ENCODE measurements at regions not wholly inside any gene's neighbourhood (a gene's known extent, or its start where the extent isn't known, plus 50 kb on each side); places are given as distances from the start of the nearest gene placed in this dataset.

DNA sequence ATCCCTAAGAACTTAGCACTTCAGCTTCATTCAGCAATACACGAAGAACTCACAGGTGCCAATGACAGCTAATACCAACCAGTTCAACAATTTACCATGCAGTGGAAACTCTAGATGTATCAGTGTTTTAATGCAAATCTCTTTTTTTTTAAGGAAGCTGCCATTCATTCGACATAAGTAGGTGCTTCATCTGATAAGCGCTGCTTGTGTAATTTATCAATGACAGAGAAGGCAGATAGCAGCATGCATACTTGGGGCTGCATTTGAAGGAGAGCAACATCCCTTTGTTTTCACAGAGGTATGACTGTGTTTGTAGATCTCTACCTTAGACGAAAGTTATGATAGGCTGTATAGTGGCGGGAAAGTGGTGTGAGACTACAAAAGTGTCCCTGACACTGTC, 977.1 kb downstream of the AACS start:
- H2BK120ac ChIP-seq (replicated peaks; ENCODE audit: low read depth, low read length) = no peak overlapping the region
- no peaks in the 10 kb centered on the region for H3K79me1 ChIP-seq (ENCODE audit: low read depth, low read length)
- no peak overlapping the region for H3K4me2 ChIP-seq (ENCODE audit: insufficient read depth in 1 of 2, low read depth in 2 of 2, low read length in 2 of 2)
- no peak for DNase-seq (ENCODE audit: low read depth in 1 of 2, low spot score in 2 of 2)
- H3K27me3 ChIP-seq (replicated peaks in 1 of 4; ENCODE audit: control insufficient read depth in 3 of 4, extremely low read depth in 1 of 4, insufficient read depth in 3 of 4, low read length in 3 of 4) = no peaks in the 10 kb centered on the region
- H4K20me1 ChIP-seq (replicated peaks in 1 of 2; ENCODE audit: control insufficient read depth in 1 of 2, insufficient read depth in 2 of 2, low read length in 2 of 2) = no peaks in the 10 kb centered on the region
- 94% methylated on average over 5 of the region's 5 CpGs; no CpG with 5 or more reads in 1 of the 2 experiments for WGBS, 2 experiments (ENCODE audit: extremely low coverage in 1 of 2, insufficient coverage in 1 of 2, insufficient read length in 1 of 2, insufficient replicate concordance in 2 of 2, low coverage in 1 of 2, low lambda C conversion rate in 2 of 2, missing lambda C conversion rate in 1 of 2)
- H3K4ac ChIP-seq (replicated peaks; ENCODE audit: insufficient read length, low read depth, low read length) = no peak overlapping the region
- H3K4me3 ChIP-seq (ENCODE audit: extremely low read depth in 1 of 4, insufficient read depth in 2 of 4, low read depth in 3 of 4, low read length in 4 of 4) = no peak overlapping the region
- no peak overlapping the region for H4K8ac ChIP-seq (ENCODE audit: extremely low read depth, insufficient read depth, low read length)
- H3K36me3 ChIP-seq (ENCODE audit: control insufficient read depth in 2 of 4, insufficient read depth in 4 of 4, low read length in 3 of 4) = no peaks in the 10 kb centered on the region
- H3K9ac ChIP-seq (replicated peaks in 1 of 4; ENCODE audit: extremely low read depth in 1 of 4, low read depth in 3 of 4, low read length in 3 of 4) = no peak overlapping the region
- no peak overlapping the region for H3K23ac ChIP-seq (ENCODE audit: insufficient read length)
- POLR2A ChIA-PET (ENCODE audit: partially characterized antibody) = no interaction called here
- H2AK5ac ChIP-seq (ENCODE audit: low read depth, low read length) = no peak overlapping the region
- H3K56ac ChIP-seq (replicated peaks; ENCODE audit: insufficient read length, low read depth, low read length) = no peak overlapping the region
- H4K5ac ChIP-seq (ENCODE audit: insufficient read length, low read depth, low read length) = no peak overlapping the region
- no peak overlapping the region for H2BK15ac ChIP-seq (ENCODE audit: low read length)
- no peak overlapping the region for H2BK20ac ChIP-seq (ENCODE audit: low read length)
- peaks cover 0 to 3% of the 10 kb centered on the region in 2 experiments; a peak in 1 of 4 replicates for H3K9me3 ChIP-seq (ENCODE audit: insufficient read depth in 2 of 2, low read depth in 1 of 2, low read length in 1 of 2)
- H3K79me2 ChIP-seq (ENCODE audit: control insufficient read depth in 1 of 2, insufficient read depth in 2 of 2, low read length in 2 of 2) = no peaks in the 10 kb centered on the region
- H3K14ac ChIP-seq (ENCODE audit: insufficient read length) = no peak overlapping the region
- no peaks in the 10 kb centered on the region for H3K4me1 ChIP-seq (replicated peaks in 1 of 4; ENCODE audit: control insufficient read depth in 3 of 4, insufficient read depth in 4 of 4, low read length in 3 of 4)
- H4K91ac ChIP-seq (replicated peaks; ENCODE audit: insufficient read length, low read length) = no peak overlapping the region
- no peak overlapping the region for H3K27ac ChIP-seq (ENCODE audit: low read depth, low read length)
- no peak overlapping the region for H3K18ac ChIP-seq (ENCODE audit: extremely low read depth, low read length)
- TF ChIP-seq, protein P1, sequence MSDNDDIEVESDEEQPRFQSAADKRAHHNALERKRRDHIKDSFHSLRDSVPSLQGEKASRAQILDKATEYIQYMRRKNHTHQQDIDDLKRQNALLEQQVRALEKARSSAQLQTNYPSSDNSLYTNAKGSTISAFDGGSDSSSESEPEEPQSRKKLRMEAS (IDR thresholded peaks at IDR 0.05) = no peak
- TF ChIP-seq MAFK (IDR thresholded peaks at IDR 0.05; ENCODE audit: low read depth, low read length) (no peak), GABPA (IDR thresholded peaks at IDR 0.05; ENCODE audit: borderline replicate concordance, insufficient read depth, low read length) (no peak), CHD2 (IDR thresholded peaks at IDR 0.05; ENCODE audit: low read length) (no peak), CBX8 (IDR thresholded peaks at IDR 0.05; ENCODE audit: borderline replicate concordance, low read depth, low read length) (no peak), EZH2 (IDR thresholded peaks at IDR 0.05; ENCODE audit: low read depth, low read length, severe bottlenecking) (no peak), POLR2A (IDR thresholded peaks at IDR 0.05; ENCODE audit: control extremely low read depth in 1 of 2, low read depth in 2 of 2, low read length in 2 of 2) (no peak), KDM5A (IDR thresholded peaks at IDR 0.05; ENCODE audit: low read length) (no peak), NANOG (IDR thresholded peaks at IDR 0.05; ENCODE audit: insufficient read depth, low read depth, low read length, poor library complexity, severe bottlenecking) (no peak), SP2 (IDR thresholded peaks at IDR 0.05; ENCODE audit: low read length) (no peak), RBBP5 (IDR thresholded peaks at IDR 0.05; ENCODE audit: borderline replicate concordance, low read depth, low read length) (no peak), JUND (IDR thresholded peaks at IDR 0.05; ENCODE audit: low read length) (no peak), RFX5 (IDR thresholded peaks at IDR 0.05; ENCODE audit: borderline replicate concordance, low read depth, low read length) (no peak), NRF1 (IDR thresholded peaks at IDR 0.05; ENCODE audit: low read depth, low read length) (no peak)
- TF ChIP-seq, protein P2, sequence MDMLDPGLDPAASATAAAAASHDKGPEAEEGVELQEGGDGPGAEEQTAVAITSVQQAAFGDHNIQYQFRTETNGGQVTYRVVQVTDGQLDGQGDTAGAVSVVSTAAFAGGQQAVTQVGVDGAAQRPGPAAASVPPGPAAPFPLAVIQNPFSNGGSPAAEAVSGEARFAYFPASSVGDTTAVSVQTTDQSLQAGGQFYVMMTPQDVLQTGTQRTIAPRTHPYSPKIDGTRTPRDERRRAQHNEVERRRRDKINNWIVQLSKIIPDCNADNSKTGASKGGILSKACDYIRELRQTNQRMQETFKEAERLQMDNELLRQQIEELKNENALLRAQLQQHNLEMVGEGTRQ (IDR thresholded peaks at IDR 0.05; ENCODE audit: low read length) = no peak
- no peak overlapping the region for H2BK5ac ChIP-seq (ENCODE audit: low read depth, low read length)
- FAIRE-seq = no peak
- no peak overlapping the region for H2BK12ac ChIP-seq (ENCODE audit: low read depth, low read length)
- CTCF ChIA-PET (ENCODE audit: partially characterized antibody) = no interaction called here
- no peak overlapping the region for H2AFZ ChIP-seq (ENCODE audit: low read length)
- no peaks in the 10 kb centered on the region for H3K23me2 ChIP-seq (ENCODE audit: low read depth, low read length)
